ENCODE measurements at regions not wholly inside any gene's neighbourhood (a gene's known extent, or its start where the extent isn't known, plus 50 kb on each side); places are given as distances from the start of the nearest gene placed in this dataset.

GRCh38 chr10:118101501-118101900 is 54.8 kb upstream of the RAB11FIP2 start:
- WGBS, result 86% methylated on average over 3 of the region's 3 CpGs
- no peaks in the 10 kb centered on the region for H3K9me3 ChIP-seq (ENCODE audit: control insufficient read depth in 4 of 4, low read length in 3 of 4)
- TF ChIP-seq FOXA2 (IDR thresholded peaks at IDR 0.05) (no peak), FOXA1 (IDR thresholded peaks at IDR 0.05) (no peak), HNF4G (IDR thresholded peaks at IDR 0.05) (no peak), HNF4A (conservative IDR thresholded peaks at IDR 0.05) (no peak), ZBTB33 (IDR thresholded peaks at IDR 0.05) (no peak), RAD21 (IDR thresholded peaks at IDR 0.05) (no peak), RXRA (IDR thresholded peaks at IDR 0.05) (no peak), SP1 (IDR thresholded peaks at IDR 0.05) (no peak), REST (IDR thresholded peaks at IDR 0.05) (no peak), EGR1 (IDR thresholded peaks at IDR 0.05; ENCODE audit: low read depth in 2 of 2) (no peak)
- DNase-seq (ENCODE audit: low spot score), result no peak
- H3K9ac ChIP-seq (ENCODE audit: low read depth in 1 of 2, low read length in 2 of 2), result no peak overlapping the region
- no peaks in the 10 kb centered on the region for H3K4me1 ChIP-seq (ENCODE audit: control insufficient read depth in 4 of 4, insufficient read depth in 4 of 4, low read length in 3 of 4)
- H3K27me3 ChIP-seq (ENCODE audit: control insufficient read depth in 4 of 4, insufficient read depth in 4 of 4, low read length in 3 of 4), result peaks cover 0 to 6% (median 0%) of the 10 kb centered on the region in 4 donors
- no peak overlapping the region for H3K27ac ChIP-seq (ENCODE audit: low read depth in 1 of 2, low read length in 2 of 2)
- H3K36me3 ChIP-seq (ENCODE audit: control insufficient read depth in 4 of 4, insufficient read depth in 3 of 4, low read depth in 1 of 4, low read length in 3 of 4), result no peaks in the 10 kb centered on the region
- no peak overlapping the region for H3K4me3 ChIP-seq (ENCODE audit: low read depth in 1 of 3, low read length in 3 of 3)

All from liver (tissue), 7 donors.